GM23338 (cell line): ENCODE measurements at regions not wholly inside any gene's neighbourhood (a gene's known extent, or its start where the extent isn't known, plus 50 kb on each side); places are given as distances from the start of the nearest gene placed in this dataset.

ENCODE experiments used
- ATAC-seq: fragments of 200-7000 bp; cut with Tn5 transposase; 3 replicates; pipeline ENCODE4 v1.9.1; 2020
- DNase-seq: peaks from one replicate; pipeline ENCODE4 v3.0.0-alpha.2; 2015; ENCODE audit warnings: low spot score
- H2AFZ ChIP-seq: fragments of 200-600 bp; sonication (generic); 2 replicates; pipeline ENCODE4 v1.8.0; 2016; ENCODE audit warnings: antibody characterized with exemption, mild to moderate bottlenecking, moderate library complexity
- H3F3A ChIP-seq: fragments of 200-600 bp; sonication (generic); replicated peaks from 2 replicates; pipeline ENCODE4 v1.8.0; 2017; ENCODE audit warnings: antibody characterized with exemption, mixed run types, low read depth
- H3K27ac ChIP-seq: fragments of 200-600 bp; sonication (generic); 2 replicates; pipeline ENCODE4 v1.6.1; 2016; ENCODE audit warnings: low read depth
- H3K27me3 ChIP-seq: fragments of 200-600 bp; sonication (generic); 2 replicates; pipeline ENCODE4 v1.8.0; 2016; ENCODE audit warnings: mild to moderate bottlenecking, mixed run types, moderate library complexity; ENCODE audit not compliant: insufficient read depth
- H3K36me3 ChIP-seq: fragments of 200-600 bp; sonication (generic); 2 replicates; pipeline ENCODE4 v1.8.0; 2016; ENCODE audit warnings: mild to moderate bottlenecking; ENCODE audit not compliant: insufficient read depth
- H3K4me1 ChIP-seq: fragments of 200-600 bp; sonication (generic); 2 replicates; pipeline ENCODE4 v1.8.0; 2016; ENCODE audit warnings: mild to moderate bottlenecking, moderate library complexity; ENCODE audit not compliant: insufficient read depth
- H3K4me2 ChIP-seq: fragments of 200-600 bp; sonication (generic); 2 replicates; pipeline ENCODE4 v1.7.1; 2017; ENCODE audit warnings: mixed run types
- H3K4me3 ChIP-seq: fragments of 200-600 bp; sonication (generic); 2 replicates; pipeline ENCODE4 v1.6.1; 2016; ENCODE audit warnings: mixed run types
- H3K79me2 ChIP-seq: fragments of 200-600 bp; sonication (generic); replicated peaks from 2 replicates; pipeline ENCODE4 v1.8.0; 2017; ENCODE audit warnings: mild to moderate bottlenecking; ENCODE audit not compliant: insufficient read depth
- H3K9me2 ChIP-seq: fragments of 200-600 bp; sonication (generic); 2 replicates; pipeline ENCODE4 v1.8.0; 2017; ENCODE audit not compliant: insufficient read depth
- H4K20me1 ChIP-seq: fragments of 200-600 bp; sonication (generic); replicated peaks from 2 replicates; pipeline ENCODE4 v1.8.0; 2017; ENCODE audit warnings: mild to moderate bottlenecking; ENCODE audit not compliant: insufficient read depth
- H3K27ac Mint-ChIP-seq: 2 replicates; pipeline ENCODE4 v1.8.0; 2020; ENCODE audit warnings: inconsistent platforms, mild to moderate bottlenecking, moderate library complexity, mixed read lengths
- H3K27me3 Mint-ChIP-seq: 3 replicates; pipeline ENCODE4 v1.8.0; 2022; ENCODE audit warnings: low read depth, mild to moderate bottlenecking, moderate library complexity, mixed read lengths, inconsistent platforms; ENCODE audit not compliant: insufficient read depth, poor library complexity
- H3K36me3 Mint-ChIP-seq: 3 replicates; pipeline ENCODE4 v1.8.0; 2021; ENCODE audit warnings: low read depth, mild to moderate bottlenecking, inconsistent platforms, moderate library complexity, mixed read lengths
- H3K4me1 Mint-ChIP-seq: 3 replicates; pipeline ENCODE4 v1.8.0; 2020; ENCODE audit warnings: mild to moderate bottlenecking, inconsistent platforms, mixed read lengths
- H3K4me3 Mint-ChIP-seq: 3 replicates; pipeline ENCODE4 v1.8.0; 2021; ENCODE audit warnings: moderate library complexity, mild to moderate bottlenecking, inconsistent platforms, mixed read lengths
- H3K9me3 Mint-ChIP-seq: 3 replicates; pipeline ENCODE4 v1.8.0; 2020; ENCODE audit warnings: moderate library complexity, mild to moderate bottlenecking, inconsistent platforms, mixed read lengths
- CREB1 ChIP-seq: fragments of 250-450 bp; sonication (Bioruptor Pico); IDR thresholded peaks from 2 replicates; pipeline ENCODE4 v1.5.0; 2020; ENCODE audit warnings: low read depth, mild to moderate bottlenecking, moderate library complexity
- CTCF ChIP-seq, 2 experiments: fragments of 200-600 bp in 1 of 2; sonication (generic) in 1 of 2; conservative IDR thresholded peaks; 2 replicates each; pipeline versions ENCODE4 v1.5.1 to v1.6.1; 2016 to 2017; ENCODE audit warnings: antibody characterized with exemption in 2 of 2, low read depth in 2 of 2, mild to moderate bottlenecking in 2 of 2, moderate library complexity in 1 of 2
- ETS1 ChIP-seq: IDR thresholded peaks from 2 replicates; pipeline ENCODE4 v1.6.1; 2016; ENCODE audit warnings: antibody characterized with exemption
- EZH2 ChIP-seq: fragments of 200-600 bp; sonication (generic); IDR thresholded peaks from one replicate; pipeline ENCODE4 v1.8.0; 2017; ENCODE audit warnings: antibody characterized with exemption, mild to moderate bottlenecking, low read depth; ENCODE audit not compliant: unreplicated experiment
- EZH2phosphoT487 ChIP-seq: fragments of 200-600 bp; sonication (generic); IDR thresholded peaks from one replicate; pipeline ENCODE4 v1.8.1; 2018; ENCODE audit warnings: antibody characterized with exemption; ENCODE audit not compliant: unreplicated experiment
- JUNB ChIP-seq: IDR thresholded peaks from one replicate; pipeline ENCODE4 v1.6.1; 2016; ENCODE audit warnings: antibody characterized with exemption; ENCODE audit not compliant: unreplicated experiment
- NANOG ChIP-seq: IDR thresholded peaks from 2 replicates; pipeline ENCODE4 v1.6.1; 2016; ENCODE audit warnings: antibody characterized with exemption, borderline replicate concordance
- POLR2AphosphoS5 ChIP-seq: IDR thresholded peaks from 2 replicates; pipeline ENCODE4 v1.6.1; 2016; ENCODE audit warnings: antibody characterized with exemption, low read depth
- REST ChIP-seq: IDR thresholded peaks from one replicate; pipeline ENCODE4 v1.6.1; 2018; ENCODE audit warnings: antibody characterized with exemption; ENCODE audit not compliant: unreplicated experiment
- STAT1 ChIP-seq: IDR thresholded peaks from one replicate; pipeline ENCODE4 v1.6.1; 2016; ENCODE audit warnings: antibody characterized with exemption; ENCODE audit not compliant: unreplicated experiment
- ZNF114 ChIP-seq: fragments of 250-450 bp; sonication (Bioruptor Pico); IDR thresholded peaks from 2 replicates; pipeline ENCODE4 v1.5.0; 2020; ENCODE audit warnings: mild to moderate bottlenecking, moderate library complexity
- ZNF331 ChIP-seq: fragments of 250-450 bp; sonication (Bioruptor Pico); IDR thresholded peaks from 2 replicates; pipeline ENCODE4 v1.5.0; 2020; ENCODE audit warnings: low read depth, mild to moderate bottlenecking, moderate library complexity
- TF ChIP-seq, protein P1 (sequence below): fragments of 250-450 bp; sonication (Bioruptor Pico); IDR thresholded peaks from 2 replicates; pipeline ENCODE4 v1.5.0; 2020; ENCODE audit warnings: mild to moderate bottlenecking, moderate library complexity

DNA sequence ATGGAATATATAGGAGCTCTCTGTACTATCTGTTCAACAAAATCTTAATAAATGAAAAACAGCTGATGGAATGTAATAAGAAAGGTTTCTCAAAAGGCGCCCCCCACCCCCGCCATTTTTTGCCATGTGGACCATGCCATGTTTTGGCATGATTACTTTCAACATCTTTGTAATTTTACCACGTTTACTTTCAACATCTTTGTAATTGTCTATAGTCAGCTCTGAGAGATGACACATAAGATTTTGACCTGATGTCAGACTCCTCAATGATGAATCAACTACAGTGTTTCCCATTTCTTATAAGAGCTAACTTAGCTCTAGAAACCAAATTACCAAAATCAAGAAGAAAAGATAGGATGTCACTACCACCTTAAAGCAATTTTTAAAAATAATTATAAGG lies 144.9 kb upstream of the AHR start:
- no peaks in the 10 kb centered on the region for H4K20me1 ChIP-seq
- no peaks in the 10 kb centered on the region for H3F3A ChIP-seq
- H3K4me1 ChIP-seq, result no peaks in the 10 kb centered on the region
- H3K36me3 Mint-ChIP-seq, result no peaks in the 10 kb centered on the region
- no peak overlapping the region for H3K4me3 Mint-ChIP-seq
- TF ChIP-seq, protein P1, sequence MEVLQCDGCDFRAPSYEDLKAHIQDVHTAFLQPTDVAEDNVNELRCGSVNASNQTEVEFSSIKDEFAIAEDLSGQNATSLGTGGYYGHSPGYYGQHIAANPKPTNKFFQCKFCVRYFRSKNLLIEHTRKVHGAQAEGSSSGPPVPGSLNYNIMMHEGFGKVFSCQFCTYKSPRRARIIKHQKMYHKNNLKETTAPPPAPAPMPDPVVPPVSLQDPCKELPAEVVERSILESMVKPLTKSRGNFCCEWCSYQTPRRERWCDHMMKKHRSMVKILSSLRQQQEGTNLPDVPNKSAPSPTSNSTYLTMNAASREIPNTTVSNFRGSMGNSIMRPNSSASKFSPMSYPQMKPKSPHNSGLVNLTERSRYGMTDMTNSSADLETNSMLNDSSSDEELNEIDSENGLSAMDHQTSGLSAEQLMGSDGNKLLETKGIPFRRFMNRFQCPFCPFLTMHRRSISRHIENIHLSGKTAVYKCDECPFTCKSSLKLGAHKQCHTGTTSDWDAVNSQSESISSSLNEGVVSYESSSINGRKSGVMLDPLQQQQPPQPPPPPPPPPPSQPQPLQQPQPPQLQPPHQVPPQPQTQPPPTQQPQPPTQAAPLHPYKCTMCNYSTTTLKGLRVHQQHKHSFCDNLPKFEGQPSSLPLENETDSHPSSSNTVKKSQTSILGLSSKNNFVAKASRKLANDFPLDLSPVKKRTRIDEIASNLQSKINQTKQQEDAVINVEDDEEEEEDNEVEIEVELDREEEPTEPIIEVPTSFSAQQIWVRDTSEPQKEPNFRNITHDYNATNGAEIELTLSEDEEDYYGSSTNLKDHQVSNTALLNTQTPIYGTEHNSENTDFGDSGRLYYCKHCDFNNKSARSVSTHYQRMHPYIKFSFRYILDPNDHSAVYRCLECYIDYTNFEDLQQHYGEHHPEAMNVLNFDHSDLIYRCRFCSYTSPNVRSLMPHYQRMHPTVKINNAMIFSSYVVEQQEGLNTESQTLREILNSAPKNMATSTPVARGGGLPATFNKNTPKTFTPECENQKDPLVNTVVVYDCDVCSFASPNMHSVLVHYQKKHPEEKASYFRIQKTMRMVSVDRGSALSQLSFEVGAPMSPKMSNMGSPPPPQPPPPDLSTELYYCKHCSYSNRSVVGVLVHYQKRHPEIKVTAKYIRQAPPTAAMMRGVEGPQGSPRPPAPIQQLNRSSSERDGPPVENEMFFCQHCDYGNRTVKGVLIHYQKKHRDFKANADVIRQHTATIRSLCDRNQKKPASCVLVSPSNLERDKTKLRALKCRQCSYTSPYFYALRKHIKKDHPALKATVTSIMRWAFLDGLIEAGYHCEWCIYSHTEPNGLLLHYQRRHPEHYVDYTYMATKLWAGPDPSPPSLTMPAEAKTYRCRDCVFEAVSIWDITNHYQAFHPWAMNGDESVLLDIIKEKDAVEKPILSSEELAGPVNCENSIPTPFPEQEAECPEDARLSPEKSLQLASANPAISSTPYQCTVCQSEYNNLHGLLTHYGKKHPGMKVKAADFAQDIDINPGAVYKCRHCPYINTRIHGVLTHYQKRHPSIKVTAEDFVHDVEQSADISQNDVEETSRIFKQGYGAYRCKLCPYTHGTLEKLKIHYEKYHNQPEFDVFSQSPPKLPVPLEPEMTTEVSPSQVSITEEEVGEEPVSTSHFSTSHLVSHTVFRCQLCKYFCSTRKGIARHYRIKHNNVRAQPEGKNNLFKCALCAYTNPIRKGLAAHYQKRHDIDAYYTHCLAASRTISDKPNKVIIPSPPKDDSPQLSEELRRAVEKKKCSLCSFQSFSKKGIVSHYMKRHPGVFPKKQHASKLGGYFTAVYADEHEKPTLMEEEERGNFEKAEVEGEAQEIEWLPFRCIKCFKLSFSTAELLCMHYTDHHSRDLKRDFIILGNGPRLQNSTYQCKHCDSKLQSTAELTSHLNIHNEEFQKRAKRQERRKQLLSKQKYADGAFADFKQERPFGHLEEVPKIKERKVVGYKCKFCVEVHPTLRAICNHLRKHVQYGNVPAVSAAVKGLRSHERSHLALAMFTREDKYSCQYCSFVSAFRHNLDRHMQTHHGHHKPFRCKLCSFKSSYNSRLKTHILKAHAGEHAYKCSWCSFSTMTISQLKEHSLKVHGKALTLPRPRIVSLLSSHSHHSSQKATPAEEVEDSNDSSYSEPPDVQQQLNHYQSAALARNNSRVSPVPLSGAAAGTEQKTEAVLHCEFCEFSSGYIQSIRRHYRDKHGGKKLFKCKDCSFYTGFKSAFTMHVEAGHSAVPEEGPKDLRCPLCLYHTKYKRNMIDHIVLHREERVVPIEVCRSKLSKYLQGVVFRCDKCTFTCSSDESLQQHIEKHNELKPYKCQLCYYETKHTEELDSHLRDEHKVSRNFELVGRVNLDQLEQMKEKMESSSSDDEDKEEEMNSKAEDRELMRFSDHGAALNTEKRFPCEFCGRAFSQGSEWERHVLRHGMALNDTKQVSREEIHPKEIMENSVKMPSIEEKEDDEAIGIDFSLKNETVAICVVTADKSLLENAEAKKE (CRISPR knock-in tag), result no peak
- TF ChIP-seq JUNB, result no peak
- TF ChIP-seq CTCF (conservative IDR thresholded peaks at IDR 0.05; ENCODE audit: low read depth in 2 of 2), result no peak
- TF ChIP-seq STAT1, result no peak
- no peak for TF ChIP-seq ZNF114 (CRISPR knock-in tag)
- no peak for TF ChIP-seq ETS1
- no peak for TF ChIP-seq REST
- TF ChIP-seq EZH2phosphoT487, result no peak
- no peak for TF ChIP-seq NANOG
- TF ChIP-seq CREB1 (CRISPR knock-in tag), result no peak
- no peak for TF ChIP-seq POLR2AphosphoS5
- TF ChIP-seq EZH2, result no peak
- no peak for TF ChIP-seq ZNF331 (CRISPR knock-in tag)
- no peak overlapping the region for H3K4me2 ChIP-seq
- H3K4me3 ChIP-seq, result no peak overlapping the region
- no peak overlapping the region for H3K27ac ChIP-seq
- H3K27me3 Mint-ChIP-seq, result no peaks in the 10 kb centered on the region
- no peaks in the 10 kb centered on the region for H3K79me2 ChIP-seq
- no peak overlapping the region for H3K27ac Mint-ChIP-seq
- no peaks in the 10 kb centered on the region for H3K4me1 Mint-ChIP-seq
- H3K9me2 ChIP-seq, result 0 out of 2 replicates have a peak, but pooled peaks cover 7% of the 10 kb centered on the region
- ATAC-seq (no peak), DNase-seq (no peak)
- H2AFZ ChIP-seq, result no peak overlapping the region
- H3K36me3 ChIP-seq, result no peaks in the 10 kb centered on the region
- no peaks in the 10 kb centered on the region for H3K9me3 Mint-ChIP-seq
- H3K27me3 ChIP-seq, result no peaks in the 10 kb centered on the region
